HCT116 (cell line): ENCODE measurements at regions not wholly inside any gene's neighbourhood (a gene's known extent, or its start where the extent isn't known, plus 50 kb on each side); places are given as distances from the start of the nearest gene placed in this dataset.

ENCODE experiments used
- ATAC-seq: fragments of 200-7000 bp; cut with Tn5 transposase; 2 replicates; pipeline ENCODE4 v1.9.1; 2020; ENCODE audit warnings: mild to moderate bottlenecking, moderate library complexity
- BruUV-seq: library from RNA; stranded (reverse); fragments of 400-500 nt; replicated peaks from 2 replicates; lab custom pipeline; 2021; lab: Mats Ljungman, UMichigan
- CTCF ChIA-PET: fragments of 300-600 bp; sonication (Branson Sonifier 250); formaldehyde crosslinking; loops from one replicate; lab custom pipeline; 2021; ENCODE audit warnings: antibody characterized with exemption; lab: Charles Lee
- POLR2A ChIA-PET: fragments of 300-600, 350-600 bp; sonication (Branson Sonifier 250); formaldehyde crosslinking; loops from one replicate; lab custom pipeline; 2021; ENCODE audit warnings: antibody characterized with exemption; lab: Charles Lee
- RAD21 ChIA-PET, 2 experiments: fragments of 300-600 bp; sonication (Branson Sonifier 250); formaldehyde crosslinking; loops; one replicate each; lab custom pipeline; 2023; ENCODE audit warnings: low total read pairs in 2 of 2; ENCODE audit not compliant: uncharacterized antibody in 2 of 2, unreplicated experiment in 2 of 2, low non-redundant PET in 1 of 2; lab: Charles Lee
- DNase-seq: peaks from one replicate; pipeline ENCODE4 v3.0.0-alpha.2; 2010; ENCODE audit warnings: low read depth, low spot score
- H2AFZ ChIP-seq: fragments of 200-600 bp; shearing (Covaris generic), sonication (generic); 2 replicates; pipeline ENCODE4 v1.6.1; 2017; ENCODE audit warnings: low read depth, mixed run types, mixed read lengths, antibody characterized with exemption, low read length; ENCODE audit not compliant: poor library complexity, severe bottlenecking
- H3K27ac ChIP-seq: 2 replicates; pipeline ENCODE4 v1.5.1; 2012; ENCODE audit warnings: low read depth, low read length
- H3K27me3 ChIP-seq: fragments of 200-600 bp; sonication (generic); 2 replicates; pipeline ENCODE4 v1.6.1; 2016; ENCODE audit warnings: mixed run types, low read length, mixed read lengths; ENCODE audit not compliant: insufficient read depth
- H3K36me3 ChIP-seq, 2 experiments: fragments of 200-500 bp in 1 of 2; fragments of 200-600 bp in 1 of 2; sonication (Bioruptor generic) in 1 of 2; sonication (generic) in 1 of 2; 2 replicates each; pipeline versions ENCODE4 v1.5.1 to v1.6.1; 2014 to 2016; ENCODE audit warnings: low read length in 2 of 2, inconsistent platforms in 1 of 2, mixed read lengths in 1 of 2, mixed run types in 1 of 2; ENCODE audit not compliant: insufficient read depth in 2 of 2, control insufficient read depth in 1 of 2
- H3K4me1 ChIP-seq, 2 experiments: fragments of 200-600 bp in 1 of 2; sonication (generic) in 1 of 2; 2 replicates each; pipeline versions ENCODE4 v1.5.1 to v1.6.1; 2012 to 2017; ENCODE audit warnings: low read length in 2 of 2, inconsistent platforms in 1 of 2, mild to moderate bottlenecking in 1 of 2, mixed read lengths in 1 of 2, mixed run types in 1 of 2, moderate library complexity in 1 of 2; ENCODE audit not compliant: insufficient read depth in 2 of 2, control insufficient read depth in 1 of 2
- H3K4me2 ChIP-seq: fragments of 200-600 bp; sonication (generic); 2 replicates; pipeline ENCODE4 v1.6.1; 2017; ENCODE audit warnings: mixed run types, low read length, mixed read lengths
- H3K4me3 ChIP-seq, 2 experiments: fragments of 200-600 bp in 1 of 2; sonication (generic) in 1 of 2; replicated peaks in 1 of 2; 2 replicates each; pipeline ENCODE4 v1.5.1; 2011 to 2016; ENCODE audit warnings: low read length in 2 of 2, control low read depth in 1 of 2, low read depth in 1 of 2, mild to moderate bottlenecking in 1 of 2, mixed read lengths in 1 of 2, mixed run types in 1 of 2
- H3K79me2 ChIP-seq: fragments of 200-600 bp; sonication (generic); 2 replicates; pipeline ENCODE4 v1.6.1; 2017; ENCODE audit warnings: mild to moderate bottlenecking, mixed run types, low read length, moderate library complexity, mixed read lengths; ENCODE audit not compliant: insufficient read depth
- H3K9ac ChIP-seq: fragments of 200-600 bp; sonication (generic); 2 replicates; pipeline ENCODE4 v1.6.1; 2016; ENCODE audit warnings: low read length, mixed read lengths
- H3K9me2 ChIP-seq: fragments of 200-600 bp; sonication (generic), shearing (Covaris generic); 2 replicates; pipeline ENCODE4 v1.6.1; 2017; ENCODE audit warnings: mixed run types, mild to moderate bottlenecking, moderate library complexity; ENCODE audit not compliant: insufficient read depth
- H3K9me3 ChIP-seq, 2 experiments: fragments of 200-500 bp in 1 of 2; fragments of 200-600 bp in 1 of 2; sonication (Bioruptor generic) in 1 of 2; sonication (generic) in 1 of 2; 2 replicates each; pipeline ENCODE4 v1.6.1; 2014 to 2017; ENCODE audit warnings: low read length in 2 of 2, mixed read lengths in 2 of 2, inconsistent platforms in 1 of 2, low read depth in 1 of 2, mild to moderate bottlenecking in 1 of 2, mixed run types in 1 of 2, moderate library complexity in 1 of 2; ENCODE audit not compliant: control insufficient read depth in 1 of 2, insufficient read depth in 1 of 2
- H4K20me1 ChIP-seq: fragments of 200-600 bp; sonication (generic), shearing (Covaris generic); 2 replicates; pipeline ENCODE4 v1.6.1; 2017; ENCODE audit warnings: mixed run types, mild to moderate bottlenecking, moderate library complexity; ENCODE audit not compliant: insufficient read depth
- CEBPB ChIP-seq: IDR thresholded peaks from 2 replicates; pipeline ENCODE4 v1.6.1; 2012; ENCODE audit warnings: low read depth
- EGR1 ChIP-seq: IDR thresholded peaks from 2 replicates; pipeline ENCODE4 v1.6.1; 2012; ENCODE audit warnings: low read depth
- ELF1 ChIP-seq: IDR thresholded peaks from 2 replicates; pipeline ENCODE4 v1.6.1; 2012; ENCODE audit warnings: low read depth, borderline replicate concordance
- EZH2 ChIP-seq: fragments of 200-600 bp; sonication (generic); IDR thresholded peaks from 2 replicates; pipeline ENCODE4 v1.6.1; 2017; ENCODE audit warnings: antibody characterized with exemption, mixed run types
- EZH2phosphoT487 ChIP-seq: fragments of 200-600 bp; IDR thresholded peaks from 2 replicates; pipeline ENCODE4 v1.6.1; 2018; ENCODE audit warnings: antibody characterized with exemption, borderline replicate concordance
- JUND ChIP-seq: IDR thresholded peaks from 2 replicates; pipeline ENCODE4 v1.6.1; 2012
- POLR2A ChIP-seq: IDR thresholded peaks from 2 replicates; pipeline ENCODE4 v1.7.0; 2011; ENCODE audit warnings: borderline replicate concordance; ENCODE audit not compliant: insufficient read depth, insufficient read length; ENCODE audit errors: extremely low read depth
- RAD21 ChIP-seq: IDR thresholded peaks from 2 replicates; pipeline ENCODE4 v1.6.1; 2012; ENCODE audit warnings: low read depth, mild to moderate bottlenecking
- SP1 ChIP-seq: IDR thresholded peaks from 2 replicates; pipeline ENCODE4 v1.6.1; 2012; ENCODE audit warnings: low read depth
- SRF ChIP-seq: IDR thresholded peaks from 2 replicates; pipeline ENCODE4 v1.6.1; 2012; ENCODE audit warnings: low read depth
- YY1 ChIP-seq: IDR thresholded peaks from 2 replicates; pipeline ENCODE4 v1.6.1; 2011; ENCODE audit warnings: low read length, low read depth, moderate library complexity, mild to moderate bottlenecking; ENCODE audit not compliant: insufficient replicate concordance; ENCODE audit errors: extremely low read depth
- intact Hi-C: fragments of 100-400 bp; cut with micrococcal nuclease; formaldehyde crosslinking; loops from 2 replicates; pipeline ENCODE4 v1.10.0; 2022
- TF ChIP-seq, protein P1 (sequence below): IDR thresholded peaks from 2 replicates; pipeline ENCODE4 v1.6.1; 2012
- TF ChIP-seq, protein P2 (sequence below), 3 experiments: fragments of 200-600 bp in 1 of 3; sonication (generic) in 1 of 3; IDR thresholded peaks in 2 of 3; conservative IDR thresholded peaks in 1 of 3; 2 replicates each; pipeline ENCODE4 v1.5.1; 2012 to 2017; ENCODE audit warnings: low read depth in 2 of 3, low read length in 2 of 3, antibody characterized with exemption in 1 of 3, borderline replicate concordance in 1 of 3, control low read depth in 1 of 3, mild to moderate bottlenecking in 1 of 3, mixed read lengths in 1 of 3, mixed run types in 1 of 3, moderate library complexity in 1 of 3; ENCODE audit not compliant: insufficient read depth in 1 of 3
- TF ChIP-seq, protein P3 (sequence below): IDR thresholded peaks from 2 replicates; pipeline ENCODE4 v1.6.1; 2012; ENCODE audit warnings: low read depth

DNA sequence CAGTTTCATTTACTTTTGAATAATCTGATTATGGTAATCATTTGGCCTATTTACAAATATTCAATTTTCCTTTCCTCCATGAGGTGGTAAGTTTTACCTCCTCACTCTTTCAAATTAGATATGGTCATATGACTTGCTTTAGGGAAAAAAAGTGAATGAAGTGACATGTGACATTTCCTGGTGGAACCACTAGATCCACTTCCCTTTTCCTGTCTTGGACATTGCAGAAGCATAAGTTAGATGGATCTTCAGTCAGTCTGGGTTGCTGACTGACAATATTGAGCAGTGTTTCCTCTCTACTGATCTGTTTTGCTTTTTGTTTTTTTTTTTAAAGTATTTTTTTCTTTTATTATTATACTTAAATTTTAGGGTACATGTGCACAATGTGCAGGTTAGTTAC, 481.1 kb upstream of the PTBP2 start:
- intact Hi-C loops: no loop called here
- H3K79me2 ChIP-seq: no peaks in the 10 kb centered on the region
- H3K4me2 ChIP-seq: no peak overlapping the region
- no peaks in the 10 kb centered on the region for H4K20me1 ChIP-seq
- no peaks in the 10 kb centered on the region for H3K4me1 ChIP-seq
- H3K27me3 ChIP-seq: no peaks in the 10 kb centered on the region
- POLR2A ChIA-PET: no interaction called here
- H3K9ac ChIP-seq: no peak overlapping the region
- TF ChIP-seq SP1 (no peak), EGR1 (no peak), POLR2A (no peak), EZH2phosphoT487 (no peak), SRF (no peak), CEBPB (no peak), YY1 (no peak), JUND (no peak), RAD21 (no peak), EZH2 (no peak), ELF1 (no peak)
- TF ChIP-seq, protein P1, sequence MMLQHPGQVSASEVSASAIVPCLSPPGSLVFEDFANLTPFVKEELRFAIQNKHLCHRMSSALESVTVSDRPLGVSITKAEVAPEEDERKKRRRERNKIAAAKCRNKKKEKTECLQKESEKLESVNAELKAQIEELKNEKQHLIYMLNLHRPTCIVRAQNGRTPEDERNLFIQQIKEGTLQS: no peak
- TF ChIP-seq, protein P2, sequence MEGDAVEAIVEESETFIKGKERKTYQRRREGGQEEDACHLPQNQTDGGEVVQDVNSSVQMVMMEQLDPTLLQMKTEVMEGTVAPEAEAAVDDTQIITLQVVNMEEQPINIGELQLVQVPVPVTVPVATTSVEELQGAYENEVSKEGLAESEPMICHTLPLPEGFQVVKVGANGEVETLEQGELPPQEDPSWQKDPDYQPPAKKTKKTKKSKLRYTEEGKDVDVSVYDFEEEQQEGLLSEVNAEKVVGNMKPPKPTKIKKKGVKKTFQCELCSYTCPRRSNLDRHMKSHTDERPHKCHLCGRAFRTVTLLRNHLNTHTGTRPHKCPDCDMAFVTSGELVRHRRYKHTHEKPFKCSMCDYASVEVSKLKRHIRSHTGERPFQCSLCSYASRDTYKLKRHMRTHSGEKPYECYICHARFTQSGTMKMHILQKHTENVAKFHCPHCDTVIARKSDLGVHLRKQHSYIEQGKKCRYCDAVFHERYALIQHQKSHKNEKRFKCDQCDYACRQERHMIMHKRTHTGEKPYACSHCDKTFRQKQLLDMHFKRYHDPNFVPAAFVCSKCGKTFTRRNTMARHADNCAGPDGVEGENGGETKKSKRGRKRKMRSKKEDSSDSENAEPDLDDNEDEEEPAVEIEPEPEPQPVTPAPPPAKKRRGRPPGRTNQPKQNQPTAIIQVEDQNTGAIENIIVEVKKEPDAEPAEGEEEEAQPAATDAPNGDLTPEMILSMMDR (IDR thresholded peaks at IDR 0.05 in 2 of 3, conservative IDR thresholded peaks at IDR 0.05 in 1 of 3; ENCODE audit: borderline replicate concordance in 1 of 3, insufficient read depth in 1 of 3, low read depth in 2 of 3, low read length in 2 of 3): no peak
- TF ChIP-seq, protein P3, sequence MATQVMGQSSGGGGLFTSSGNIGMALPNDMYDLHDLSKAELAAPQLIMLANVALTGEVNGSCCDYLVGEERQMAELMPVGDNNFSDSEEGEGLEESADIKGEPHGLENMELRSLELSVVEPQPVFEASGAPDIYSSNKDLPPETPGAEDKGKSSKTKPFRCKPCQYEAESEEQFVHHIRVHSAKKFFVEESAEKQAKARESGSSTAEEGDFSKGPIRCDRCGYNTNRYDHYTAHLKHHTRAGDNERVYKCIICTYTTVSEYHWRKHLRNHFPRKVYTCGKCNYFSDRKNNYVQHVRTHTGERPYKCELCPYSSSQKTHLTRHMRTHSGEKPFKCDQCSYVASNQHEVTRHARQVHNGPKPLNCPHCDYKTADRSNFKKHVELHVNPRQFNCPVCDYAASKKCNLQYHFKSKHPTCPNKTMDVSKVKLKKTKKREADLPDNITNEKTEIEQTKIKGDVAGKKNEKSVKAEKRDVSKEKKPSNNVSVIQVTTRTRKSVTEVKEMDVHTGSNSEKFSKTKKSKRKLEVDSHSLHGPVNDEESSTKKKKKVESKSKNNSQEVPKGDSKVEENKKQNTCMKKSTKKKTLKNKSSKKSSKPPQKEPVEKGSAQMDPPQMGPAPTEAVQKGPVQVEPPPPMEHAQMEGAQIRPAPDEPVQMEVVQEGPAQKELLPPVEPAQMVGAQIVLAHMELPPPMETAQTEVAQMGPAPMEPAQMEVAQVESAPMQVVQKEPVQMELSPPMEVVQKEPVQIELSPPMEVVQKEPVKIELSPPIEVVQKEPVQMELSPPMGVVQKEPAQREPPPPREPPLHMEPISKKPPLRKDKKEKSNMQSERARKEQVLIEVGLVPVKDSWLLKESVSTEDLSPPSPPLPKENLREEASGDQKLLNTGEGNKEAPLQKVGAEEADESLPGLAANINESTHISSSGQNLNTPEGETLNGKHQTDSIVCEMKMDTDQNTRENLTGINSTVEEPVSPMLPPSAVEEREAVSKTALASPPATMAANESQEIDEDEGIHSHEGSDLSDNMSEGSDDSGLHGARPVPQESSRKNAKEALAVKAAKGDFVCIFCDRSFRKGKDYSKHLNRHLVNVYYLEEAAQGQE: no peak
- TF ChIP-seq, all 23 proteins: peak for 0
- H3K27ac ChIP-seq: no peak overlapping the region
- ATAC-seq: no peak
- H3K36me3 ChIP-seq: no peaks in the 10 kb centered on the region
- H3K9me2 ChIP-seq: no peaks in the 10 kb centered on the region
- H3K9me3 ChIP-seq: no peaks in the 10 kb centered on the region
- BruUV-seq: no TSS peak
- ChIA-PET RAD21 (no interaction called here), CTCF (no interaction called here)
- no peak overlapping the region for H3K4me3 ChIP-seq
- H2AFZ ChIP-seq: no peak overlapping the region
- DNase-seq: no peak
